ENCODE measurements at regions not wholly inside any gene's neighbourhood (a gene's known extent, or its start where the extent isn't known, plus 50 kb on each side); places are given as distances from the start of the nearest gene placed in this dataset.

DNA sequence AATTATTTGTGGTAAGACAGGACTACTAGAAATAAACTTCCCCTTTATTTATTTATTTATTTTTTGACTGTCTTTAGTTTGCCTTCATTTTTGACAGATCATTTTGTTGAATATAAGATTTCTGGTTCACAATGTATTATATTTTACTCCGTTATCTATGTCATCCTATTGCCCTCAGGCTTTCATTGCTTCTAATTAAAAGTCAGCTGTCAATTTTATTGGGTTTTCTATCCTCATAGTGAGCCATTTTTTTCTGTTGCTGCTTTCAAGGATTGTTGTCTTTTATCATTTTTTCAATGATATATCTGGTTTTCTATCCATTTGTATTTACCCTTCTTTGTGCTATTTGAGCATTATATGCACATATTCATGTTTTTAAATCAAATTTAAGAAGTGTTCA lies 866.2 kb downstream of the LRRIQ3 start:
- ChIA-PET RAD21 (ENCODE audit: unreplicated experiment) (no interaction called here), CTCF (no interaction called here), POLR2A (no interaction called here), SMC1A (ENCODE audit: uncharacterized antibody, unreplicated experiment) (no interaction called here)
- no peaks in the 10 kb centered on the region for H4K20me1 ChIP-seq (ENCODE audit: control insufficient read depth, insufficient read depth)
- TF ChIP-seq EP300 (IDR thresholded peaks at IDR 0.05; ENCODE audit: borderline replicate concordance in 1 of 2, control insufficient read depth in 1 of 2, low read depth in 2 of 2, low read length in 2 of 2) = no peak
- TF ChIP-seq NFIC (IDR thresholded peaks at IDR 0.05; ENCODE audit: low read depth, low read length) = no peak
- TF ChIP-seq, protein P1, sequence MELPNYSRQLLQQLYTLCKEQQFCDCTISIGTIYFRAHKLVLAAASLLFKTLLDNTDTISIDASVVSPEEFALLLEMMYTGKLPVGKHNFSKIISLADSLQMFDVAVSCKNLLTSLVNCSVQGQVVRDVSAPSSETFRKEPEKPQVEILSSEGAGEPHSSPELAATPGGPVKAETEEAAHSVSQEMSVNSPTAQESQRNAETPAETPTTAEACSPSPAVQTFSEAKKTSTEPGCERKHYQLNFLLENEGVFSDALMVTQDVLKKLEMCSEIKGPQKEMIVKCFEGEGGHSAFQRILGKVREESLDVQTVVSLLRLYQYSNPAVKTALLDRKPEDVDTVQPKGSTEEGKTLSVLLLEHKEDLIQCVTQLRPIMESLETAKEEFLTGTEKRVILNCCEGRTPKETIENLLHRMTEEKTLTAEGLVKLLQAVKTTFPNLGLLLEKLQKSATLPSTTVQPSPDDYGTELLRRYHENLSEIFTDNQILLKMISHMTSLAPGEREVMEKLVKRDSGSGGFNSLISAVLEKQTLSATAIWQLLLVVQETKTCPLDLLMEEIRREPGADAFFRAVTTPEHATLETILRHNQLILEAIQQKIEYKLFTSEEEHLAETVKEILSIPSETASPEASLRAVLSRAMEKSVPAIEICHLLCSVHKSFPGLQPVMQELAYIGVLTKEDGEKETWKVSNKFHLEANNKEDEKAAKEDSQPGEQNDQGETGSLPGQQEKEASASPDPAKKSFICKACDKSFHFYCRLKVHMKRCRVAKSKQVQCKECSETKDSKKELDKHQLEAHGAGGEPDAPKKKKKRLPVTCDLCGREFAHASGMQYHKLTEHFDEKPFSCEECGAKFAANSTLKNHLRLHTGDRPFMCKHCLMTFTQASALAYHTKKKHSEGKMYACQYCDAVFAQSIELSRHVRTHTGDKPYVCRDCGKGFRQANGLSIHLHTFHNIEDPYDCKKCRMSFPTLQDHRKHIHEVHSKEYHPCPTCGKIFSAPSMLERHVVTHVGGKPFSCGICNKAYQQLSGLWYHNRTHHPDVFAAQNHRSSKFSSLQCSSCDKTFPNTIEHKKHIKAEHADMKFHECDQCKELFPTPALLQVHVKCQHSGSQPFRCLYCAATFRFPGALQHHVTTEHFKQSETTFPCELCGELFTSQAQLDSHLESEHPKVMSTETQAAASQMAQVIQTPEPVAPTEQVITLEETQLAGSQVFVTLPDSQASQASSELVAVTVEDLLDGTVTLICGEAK (IDR thresholded peaks at IDR 0.05; ENCODE audit: borderline replicate concordance) = no peak
- TF ChIP-seq YBX1 (IDR thresholded peaks at IDR 0.05) = no peak
- TF ChIP-seq ZNF207 (IDR thresholded peaks at IDR 0.05; ENCODE audit: borderline replicate concordance) = no peak
- TF ChIP-seq, protein P2, sequence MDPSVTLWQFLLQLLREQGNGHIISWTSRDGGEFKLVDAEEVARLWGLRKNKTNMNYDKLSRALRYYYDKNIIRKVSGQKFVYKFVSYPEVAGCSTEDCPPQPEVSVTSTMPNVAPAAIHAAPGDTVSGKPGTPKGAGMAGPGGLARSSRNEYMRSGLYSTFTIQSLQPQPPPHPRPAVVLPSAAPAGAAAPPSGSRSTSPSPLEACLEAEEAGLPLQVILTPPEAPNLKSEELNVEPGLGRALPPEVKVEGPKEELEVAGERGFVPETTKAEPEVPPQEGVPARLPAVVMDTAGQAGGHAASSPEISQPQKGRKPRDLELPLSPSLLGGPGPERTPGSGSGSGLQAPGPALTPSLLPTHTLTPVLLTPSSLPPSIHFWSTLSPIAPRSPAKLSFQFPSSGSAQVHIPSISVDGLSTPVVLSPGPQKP (IDR thresholded peaks at IDR 0.05; ENCODE audit: low read depth, low read length) = no peak
- H3K79me2 ChIP-seq (ENCODE audit: control insufficient read depth, insufficient read depth, low read length) = no peaks in the 10 kb centered on the region
- no peak for DNase-seq (ENCODE audit: low read depth, low spot score)
- no TSS peak for BruUV-seq (replicated peaks)
- no peaks in the 10 kb centered on the region for H3K9me3 ChIP-seq (replicated peaks; ENCODE audit: control insufficient read depth, insufficient read depth, low read length)
- in situ Hi-C loops (cut with MboI) (no loop called here), intact Hi-C loops (cut with micrococcal nuclease; ENCODE audit: unreplicated experiment) (no loop called here)
- H3K4me3 ChIP-seq = no peak overlapping the region
- no peak for ATAC-seq
- 0% methylated on average over 1 of the region's 1 CpG for WGBS (ENCODE audit: insufficient coverage, insufficient replicate concordance, low lambda C conversion rate, missing lambda C conversion rate)
- no peak overlapping the region for H2AFZ ChIP-seq (ENCODE audit: control insufficient read depth, low read depth, low read length)
- H3K36me3 ChIP-seq (ENCODE audit: control insufficient read depth in 2 of 2, insufficient read depth in 2 of 2, low read length in 1 of 2) = no peaks in the 10 kb centered on the region
- H3K9ac ChIP-seq (ENCODE audit: control insufficient read depth, insufficient read depth, low read length) = no peak overlapping the region
- H3K4me1 ChIP-seq (ENCODE audit: control insufficient read depth, insufficient read depth, low read length) = no peaks in the 10 kb centered on the region
- no peak overlapping the region for H3K4me2 ChIP-seq (ENCODE audit: control insufficient read depth, insufficient read depth)
- H3K27me3 ChIP-seq (replicated peaks in 1 of 2; ENCODE audit: control insufficient read depth in 2 of 2, insufficient read depth in 2 of 2, low read length in 1 of 2) = no peaks in the 10 kb centered on the region
- H3K27ac ChIP-seq (ENCODE audit: control insufficient read depth, insufficient read depth) = no peak overlapping the region
- FAIRE-seq = no peak
